Uterus (tissue), 3 donors: ENCODE measurements at regions not wholly inside any gene's neighbourhood (a gene's known extent, or its start where the extent isn't known, plus 50 kb on each side); places are given as distances from the start of the nearest gene placed in this dataset.

Experiments used
- DNase-seq, 2 donors: peaks; one replicate each; pipeline ENCODE4 v3.0.0-alpha.2; 2019 to 2020
- H3K27ac ChIP-seq, 2 donors: fragments of 200-600 bp; sonication (generic); 1 replicate in 1 of 2; 2 replicates in 1 of 2; pipeline ENCODE4 v1.5.1; 2016 to 2018
- H3K27me3 ChIP-seq, 2 donors: fragments of 200-600 bp; sonication (generic); one replicate each; pipeline ENCODE4 v1.5.1; 2018 to 2019; ENCODE audit warnings: control low read depth in 1 of 2
- H3K36me3 ChIP-seq, 2 donors: fragments of 200-600 bp; sonication (generic); one replicate each; pipeline ENCODE4 v1.5.1; 2019; ENCODE audit warnings: control low read depth in 1 of 2
- H3K4me1 ChIP-seq, 2 donors: fragments of 200-600 bp; sonication (generic); one replicate each; pipeline ENCODE4 v1.5.1; 2018 to 2019; ENCODE audit warnings: control low read depth in 1 of 2
- H3K4me3 ChIP-seq, 2 donors: fragments of 200-600 bp; sonication (generic); 1 replicate in 1 of 2; 2 replicates in 1 of 2; pipeline ENCODE4 v1.5.1; 2018 to 2019; ENCODE audit warnings: mild to moderate bottlenecking in 1 of 2
- H3K9me3 ChIP-seq, 2 donors: fragments of 200-600 bp; sonication (generic); one replicate each; pipeline ENCODE4 v1.5.1; 2019; ENCODE audit warnings: control low read depth in 1 of 2
- CTCF ChIP-seq, 4 experiments: fragments of 200-600 bp in 2 of 4; fragments of 450-650 bp in 2 of 4; sonication (generic) in 2 of 4; IDR thresholded peaks; one replicate each; pipeline ENCODE4 v1.5.1; 2016 to 2019; ENCODE audit warnings: antibody characterized with exemption in 4 of 4, mild to moderate bottlenecking in 2 of 4, moderate library complexity in 1 of 4
- POLR2A ChIP-seq, 2 donors: fragments of 450-650 bp; IDR thresholded peaks; one replicate each; pipeline ENCODE4 v1.6.1; 2016; ENCODE audit warnings: antibody characterized with exemption in 2 of 2, mild to moderate bottlenecking in 1 of 2, moderate library complexity in 1 of 2
- intact Hi-C: fragments of 100-400 bp; cut with DNase I; formaldehyde crosslinking; loops from one replicate; pipeline ENCODE4 v1.15.1; 2023; ENCODE audit warnings: low total_unique reads
- donor health status: DM: yes; HTN: yes; CAD: no.

- Histone ChIP-seq H3K4me1 (no peaks in the 10 kb centered on the region), H3K36me3 (no peaks in the 10 kb centered on the region), H3K4me3 (no peak overlapping the region), H3K27ac (no peak overlapping the region), H3K9me3 (no peaks in the 10 kb centered on the region), H3K27me3 (no peaks in the 10 kb centered on the region)
- no peak for TF ChIP-seq POLR2A (IDR thresholded peaks at IDR 0.05)
- no peak for TF ChIP-seq CTCF (IDR thresholded peaks at IDR 0.05)
- intact Hi-C loops: no loop called here
- DNase-seq: no peak
Observed at GRCh38 chr12:84599539-84599938, 313.1 kb downstream of the SLC6A15 start.

- Histone ChIP-seq H3K36me3 (no peaks in the 10 kb centered on the region), H3K4me3 (no peak overlapping the region), H3K27me3 (no peaks in the 10 kb centered on the region), H3K27ac (no peak overlapping the region), H3K4me1 (no peaks in the 10 kb centered on the region), H3K9me3 (no peaks in the 10 kb centered on the region)
- DNase-seq: no peak
- TF ChIP-seq CTCF (IDR thresholded peaks at IDR 0.05) (no peak), POLR2A (IDR thresholded peaks at IDR 0.05) (no peak)
- intact Hi-C loops: no loop called here
Observed at GRCh38 chr12:84596266-84596665, 316.3 kb downstream of the SLC6A15 start.

- no peak for TF ChIP-seq CTCF (IDR thresholded peaks at IDR 0.05)
- no peak for TF ChIP-seq POLR2A (IDR thresholded peaks at IDR 0.05)
- no peaks in the 10 kb centered on the region for H3K9me3 ChIP-seq
- intact Hi-C loops: no loop called here
Observed at GRCh38 chr12:84594157-84594556, 318.4 kb downstream of the SLC6A15 start.

GRCh38 chr12:84585776-84586395 is 326.7 kb downstream of the SLC6A15 start:
- Histone ChIP-seq H3K4me1 (no peaks in the 10 kb centered on the region), H3K4me3 (no peak overlapping the region), H3K9me3 (no peaks in the 10 kb centered on the region), H3K27me3 (no peaks in the 10 kb centered on the region), H3K27ac (no peak overlapping the region), H3K36me3 (no peaks in the 10 kb centered on the region)
- no peak for DNase-seq
- TF ChIP-seq CTCF (IDR thresholded peaks at IDR 0.05) (no peak), POLR2A (IDR thresholded peaks at IDR 0.05) (no peak)
- intact Hi-C loops: no loop called here

More at GRCh38 chr12:84594157-84594556, 318.4 kb downstream of the SLC6A15 start:
- Histone ChIP-seq H3K27me3 (no peaks in the 10 kb centered on the region), H3K27ac (no peak overlapping the region), H3K36me3 (no peaks in the 10 kb centered on the region), H3K4me1 (no peaks in the 10 kb centered on the region), H3K4me3 (no peak overlapping the region)
- DNase-seq: no peak

DNA sequence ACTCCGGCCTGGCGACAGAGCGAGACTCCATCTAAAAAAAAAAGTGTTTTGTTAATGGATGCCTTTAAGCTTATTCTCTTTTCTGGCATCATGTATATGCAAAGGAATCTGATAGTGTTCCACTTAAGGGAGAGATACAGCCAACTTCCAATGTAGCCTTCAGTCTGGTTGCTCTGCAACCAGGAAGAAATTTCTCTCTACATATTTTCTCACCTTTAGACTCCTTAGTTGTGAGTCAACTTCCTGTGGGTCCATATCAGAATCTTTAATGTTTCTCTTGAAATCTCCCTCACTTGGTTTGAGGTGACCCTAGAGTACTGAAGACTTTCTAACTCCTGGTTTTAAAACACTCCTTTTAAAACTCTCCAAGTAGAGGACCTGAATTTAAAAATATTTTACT is 340.4 kb downstream of the SLC6A15 start:
- Histone ChIP-seq H3K9me3 (no peaks in the 10 kb centered on the region), H3K4me3 (no peak overlapping the region), H3K27ac (no peak overlapping the region), H3K4me1 (no peaks in the 10 kb centered on the region), H3K36me3 (no peaks in the 10 kb centered on the region), H3K27me3 (no peaks in the 10 kb centered on the region)
- TF ChIP-seq POLR2A (IDR thresholded peaks at IDR 0.05) (no peak), CTCF (IDR thresholded peaks at IDR 0.05) (no peak)
- DNase-seq: no peak
- intact Hi-C loops: no loop called here
